ENCODE measurements at regions not wholly inside any gene's neighbourhood (a gene's known extent, or its start where the extent isn't known, plus 50 kb on each side); places are given as distances from the start of the nearest gene placed in this dataset.

DNA sequence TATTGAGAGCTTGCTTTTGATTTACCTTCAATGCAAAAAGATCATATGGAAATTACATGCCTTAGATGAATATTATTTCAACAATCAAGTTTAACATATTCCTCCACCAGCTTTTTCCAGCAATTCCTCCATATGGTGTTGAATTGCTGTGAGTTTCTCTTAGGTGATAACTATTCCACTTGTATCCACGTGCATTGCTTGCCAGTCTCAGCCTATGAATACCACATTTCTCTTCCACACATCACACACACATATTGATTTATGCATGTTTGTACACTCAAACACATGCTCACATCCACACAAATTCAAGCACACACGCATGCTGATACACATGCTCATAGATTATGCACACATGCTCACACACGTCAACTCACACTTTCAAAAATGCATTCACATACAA is 770.0 kb upstream of the LINC00305 start:
- Histone ChIP-seq H2AFZ (ENCODE audit: low read length) (no peak overlapping the region), H3K18ac (ENCODE audit: insufficient read length, low read depth, low read length) (no peak overlapping the region), H3T11ph (ENCODE audit: low read length) (no peak overlapping the region), H3K23me2 (ENCODE audit: insufficient read length, low read depth, low read length, poor library complexity, severe bottlenecking) (no peaks in the 10 kb centered on the region), H3K79me1 (ENCODE audit: insufficient read depth, low read depth, low read length, poor library complexity, severe bottlenecking) (no peaks in the 10 kb centered on the region), H3K4me1 (ENCODE audit: insufficient read depth, low read length) (no peaks in the 10 kb centered on the region), H3K9ac (ENCODE audit: extremely low read depth, insufficient read length, low read length) (no peak overlapping the region), H4K8ac (replicated peaks; ENCODE audit: insufficient read length, low read depth, low read length) (no peak overlapping the region), H3K79me2 (ENCODE audit: insufficient read depth, low read length) (no peaks in the 10 kb centered on the region), H4K91ac (ENCODE audit: insufficient read length, low read depth, low read length) (no peak overlapping the region), H3K23ac (ENCODE audit: insufficient read length, low read depth, low read length) (no peak overlapping the region), H3K27ac (ENCODE audit: insufficient read length, low read depth, low read length) (no peak overlapping the region), H2BK20ac (ENCODE audit: low read depth, low read length, poor library complexity, severe bottlenecking) (no peak overlapping the region), H2AK5ac (ENCODE audit: insufficient read length, low read length) (no peak overlapping the region), H2BK15ac (ENCODE audit: low read depth, low read length) (no peak overlapping the region), H3K4ac (ENCODE audit: low read depth, low read length) (no peak overlapping the region), H3K9me3 (ENCODE audit: control insufficient read depth, low read depth, low read length) (no peaks in the 10 kb centered on the region), H3K14ac (ENCODE audit: insufficient read depth, low read length) (no peak overlapping the region), H4K20me1 (ENCODE audit: control insufficient read depth, insufficient read depth, insufficient read length) (no peaks in the 10 kb centered on the region), H3K56ac (ENCODE audit: insufficient read length, low read depth, low read length) (no peak overlapping the region), H3K4me2 (ENCODE audit: insufficient read depth, insufficient read length, low read length) (no peak overlapping the region), H2BK120ac (ENCODE audit: low read depth, low read length, poor library complexity, severe bottlenecking) (no peak overlapping the region), H3K27me3 (ENCODE audit: insufficient read depth, low read length) (no peaks in the 10 kb centered on the region), H2BK5ac (ENCODE audit: insufficient read length, low read length) (no peak overlapping the region), H4K5ac (ENCODE audit: insufficient read length, low read depth, low read length) (no peak overlapping the region), H2BK12ac (ENCODE audit: insufficient read length, low read depth, low read length) (no peak overlapping the region)
- no peak for DNase-seq
- Mint-ChIP-seq H3K27ac (no peak overlapping the region), H3K9me3 (peaks cover 0 to 1% of the 10 kb centered on the region in 2 experiments; a peak in 1 of 5 replicates), H3K4me1 (no peaks in the 10 kb centered on the region), H3K4me3 (no peak overlapping the region), H3K36me3 (ENCODE audit: insufficient read depth in 1 of 3, low read depth in 3 of 3) (peaks cover 0 to 2% (median under 1%) of the 10 kb centered on the region in 3 experiments; a peak in 1 of 7 replicates), H3K27me3 (ENCODE audit: low read depth) (no peaks in the 10 kb centered on the region)
- WGBS (ENCODE audit: extremely low coverage, insufficient read length, low lambda C conversion rate), result no CpG with 5 or more reads among the region's 3 CpGs
- TF ChIP-seq, protein P1, sequence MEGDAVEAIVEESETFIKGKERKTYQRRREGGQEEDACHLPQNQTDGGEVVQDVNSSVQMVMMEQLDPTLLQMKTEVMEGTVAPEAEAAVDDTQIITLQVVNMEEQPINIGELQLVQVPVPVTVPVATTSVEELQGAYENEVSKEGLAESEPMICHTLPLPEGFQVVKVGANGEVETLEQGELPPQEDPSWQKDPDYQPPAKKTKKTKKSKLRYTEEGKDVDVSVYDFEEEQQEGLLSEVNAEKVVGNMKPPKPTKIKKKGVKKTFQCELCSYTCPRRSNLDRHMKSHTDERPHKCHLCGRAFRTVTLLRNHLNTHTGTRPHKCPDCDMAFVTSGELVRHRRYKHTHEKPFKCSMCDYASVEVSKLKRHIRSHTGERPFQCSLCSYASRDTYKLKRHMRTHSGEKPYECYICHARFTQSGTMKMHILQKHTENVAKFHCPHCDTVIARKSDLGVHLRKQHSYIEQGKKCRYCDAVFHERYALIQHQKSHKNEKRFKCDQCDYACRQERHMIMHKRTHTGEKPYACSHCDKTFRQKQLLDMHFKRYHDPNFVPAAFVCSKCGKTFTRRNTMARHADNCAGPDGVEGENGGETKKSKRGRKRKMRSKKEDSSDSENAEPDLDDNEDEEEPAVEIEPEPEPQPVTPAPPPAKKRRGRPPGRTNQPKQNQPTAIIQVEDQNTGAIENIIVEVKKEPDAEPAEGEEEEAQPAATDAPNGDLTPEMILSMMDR (conservative IDR thresholded peaks at IDR 0.05), result no peak
